ENCODE measurements at regions not wholly inside any gene's neighbourhood (a gene's known extent, or its start where the extent isn't known, plus 50 kb on each side); places are given as distances from the start of the nearest gene placed in this dataset.

DNA sequence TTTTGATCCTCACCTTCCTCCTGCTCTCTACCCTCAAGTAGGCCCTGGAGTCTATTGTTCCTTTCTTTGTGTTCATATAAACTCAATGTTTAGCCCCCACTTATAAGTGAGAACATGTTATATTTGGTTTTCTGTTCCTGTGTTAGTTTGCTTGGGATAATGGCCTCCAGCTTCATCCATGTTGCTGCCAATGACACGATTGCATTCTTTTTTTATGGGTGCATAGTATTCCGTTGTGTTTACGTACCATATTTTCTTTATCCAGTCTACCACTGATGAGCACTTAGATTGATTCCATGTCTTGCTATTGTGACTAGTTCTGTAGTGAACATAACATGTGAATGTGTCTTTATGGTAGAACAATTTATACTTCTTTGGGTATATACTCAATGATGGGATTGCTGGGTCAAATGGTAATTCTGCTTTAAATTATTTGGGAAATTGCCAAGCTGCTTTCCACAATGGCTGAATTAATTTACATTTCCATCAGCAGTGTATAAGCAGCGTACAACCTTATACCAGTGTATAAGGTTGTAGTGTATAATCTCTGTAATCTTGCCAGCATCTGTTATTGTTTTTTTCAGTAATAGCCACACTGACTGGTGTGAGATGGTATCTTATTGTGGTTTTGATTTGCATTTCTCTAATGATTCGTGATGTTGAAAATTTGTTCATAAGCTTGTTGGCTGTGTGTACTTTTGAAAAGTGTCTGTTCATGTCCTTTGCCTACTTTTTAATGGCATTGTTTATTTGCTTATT, 288.9 kb downstream of the KCNRG start:
- no peak for TF ChIP-seq EZH2phosphoT487 (IDR thresholded peaks at IDR 0.05; ENCODE audit: insufficient read depth, low read depth)
- no peak for TF ChIP-seq EZH2 (IDR thresholded peaks at IDR 0.05; ENCODE audit: insufficient read depth, poor library complexity, severe bottlenecking)

Data from GM23248 (cell line).